GM23248 (cell line): ENCODE measurements at regions not wholly inside any gene's neighbourhood (a gene's known extent, or its start where the extent isn't known, plus 50 kb on each side); places are given as distances from the start of the nearest gene placed in this dataset.
"Not testable (repeated sequence)": the region's sequence is repeated elsewhere in the genome, so short reads cannot be mapped to it uniquely, and the experiment has no call there.

Experiments used
- DNase-seq: peaks from one replicate; pipeline ENCODE4 v3.0.0-alpha.2; 2015
- H2AFZ ChIP-seq: fragments of 200-600 bp; sonication (generic); 2 replicates; pipeline ENCODE4 v1.6.1; 2016; ENCODE audit warnings: antibody characterized with exemption
- H3F3A ChIP-seq: fragments of 200-600 bp; sonication (generic); 2 replicates; pipeline ENCODE4 v1.6.1; 2016; ENCODE audit warnings: mild to moderate bottlenecking, antibody characterized with exemption, mixed run types; ENCODE audit not compliant: insufficient read depth
- H3K27ac ChIP-seq: fragments of 200-600 bp; sonication (generic); 2 replicates; pipeline ENCODE4 v1.5.1; 2016; ENCODE audit warnings: mild to moderate bottlenecking
- H3K27me3 ChIP-seq: fragments of 200-600 bp; sonication (generic); replicated peaks from 2 replicates; pipeline ENCODE4 v1.6.1; 2016; ENCODE audit warnings: mild to moderate bottlenecking; ENCODE audit not compliant: insufficient read depth
- H3K36me3 ChIP-seq: fragments of 200-600 bp; sonication (generic); 2 replicates; pipeline ENCODE4 v1.6.1; 2016; ENCODE audit warnings: low read depth, mild to moderate bottlenecking
- H3K4me1 ChIP-seq: fragments of 200-600 bp; sonication (generic); 2 replicates; pipeline ENCODE4 v1.6.1; 2016; ENCODE audit warnings: mild to moderate bottlenecking; ENCODE audit not compliant: insufficient read depth
- H3K4me2 ChIP-seq: fragments of 200-600 bp; sonication (generic); one replicate; pipeline ENCODE4 v1.6.1; 2016; ENCODE audit warnings: mild to moderate bottlenecking; ENCODE audit not compliant: unreplicated experiment
- H3K4me3 ChIP-seq: fragments of 200-600 bp; sonication (generic); 2 replicates; pipeline ENCODE4 v1.5.1; 2016; ENCODE audit warnings: mild to moderate bottlenecking
- H3K79me2 ChIP-seq: fragments of 200-600 bp; sonication (generic); 2 replicates; pipeline ENCODE4 v1.6.1; 2016; ENCODE audit warnings: mild to moderate bottlenecking; ENCODE audit not compliant: insufficient read depth
- H3K9ac ChIP-seq: fragments of 200-600 bp; sonication (generic); 2 replicates; pipeline ENCODE4 v1.6.1; 2016; ENCODE audit warnings: mild to moderate bottlenecking
- H3K9me2 ChIP-seq: fragments of 200-600 bp; sonication (generic); 2 replicates; pipeline ENCODE4 v1.6.1; 2016; ENCODE audit warnings: mixed run types, mild to moderate bottlenecking, moderate library complexity; ENCODE audit not compliant: insufficient read depth
- H3K9me3 ChIP-seq: fragments of 200-600 bp; sonication (generic); one replicate; pipeline ENCODE4 v1.6.1; 2017; ENCODE audit warnings: low read depth
- H4K20me1 ChIP-seq: fragments of 200-600 bp; sonication (generic); 2 replicates; pipeline ENCODE4 v1.6.0; 2016; ENCODE audit not compliant: insufficient read depth
- EZH2 ChIP-seq: fragments of 200-600 bp; sonication (generic); IDR thresholded peaks from 2 replicates; pipeline ENCODE4 v1.6.1; 2018; ENCODE audit warnings: antibody characterized with exemption, mild to moderate bottlenecking; ENCODE audit not compliant: insufficient read depth, poor library complexity, severe bottlenecking
- EZH2phosphoT487 ChIP-seq: fragments of 200-600 bp; sonication (generic); IDR thresholded peaks from 2 replicates; pipeline ENCODE4 v1.6.1; 2018; ENCODE audit warnings: antibody characterized with exemption, moderate library complexity, mild to moderate bottlenecking, low read depth; ENCODE audit not compliant: insufficient read depth
- WGBS, 2 experiments: methylation state at CpG; one replicate each; pipeline ENCODE4 v1.1.6; 2015 to 2017; ENCODE audit warnings: low lambda C conversion rate in 2 of 2, low coverage in 1 of 2; ENCODE audit errors: missing lambda C conversion rate in 2 of 2; 5-methylcytosine and 5-hydroxymethylcytosine counted together
- in situ Hi-C: fragments of 300-500 bp; cut with MboI; formaldehyde crosslinking; loops from 2 replicates; pipeline ENCODE4 v1.15.0; 2020

- Histone ChIP-seq H3K9ac (no peak overlapping the region), H3K9me3 (no peaks in the 10 kb centered on the region), H3K9me2 (no peaks in the 10 kb centered on the region), H3K36me3 (no peaks in the 10 kb centered on the region), H3F3A (no peaks in the 10 kb centered on the region), H3K4me2 (no peak overlapping the region), H2AFZ (no peak overlapping the region), H3K4me1 (no peaks in the 10 kb centered on the region), H3K4me3 (no peak overlapping the region), H3K27me3 (no peaks in the 10 kb centered on the region), H4K20me1 (no peaks in the 10 kb centered on the region), H3K27ac (no peak overlapping the region), H3K79me2 (no peaks in the 10 kb centered on the region)
- 21 to 40% methylated on average over 1 of the region's 1 CpG for WGBS, 2 experiments
- TF ChIP-seq EZH2phosphoT487: no peak
- no peak for TF ChIP-seq EZH2
- no peak for DNase-seq
- in situ Hi-C loops: no loop called here
These were observed 945.8 kb upstream of the ADGRB3 start for GRCh38 chr6:67689329-67689728.

GRCh38 chr6:67687396-67687795 lies 947.7 kb upstream of the ADGRB3 start:
- H4K20me1 ChIP-seq: no peaks in the 10 kb centered on the region
- H3K4me3 ChIP-seq: no peak overlapping the region
- H3K4me1 ChIP-seq: no peaks in the 10 kb centered on the region
- no peak overlapping the region for H3K9ac ChIP-seq
- no peak for DNase-seq
- in situ Hi-C loops: no loop called here
- H3K9me3 ChIP-seq: no peaks in the 10 kb centered on the region
- H3K9me2 ChIP-seq: no peaks in the 10 kb centered on the region
- no peaks in the 10 kb centered on the region for H3F3A ChIP-seq
- H3K4me2 ChIP-seq: no peak overlapping the region
- TF ChIP-seq EZH2 (no peak), EZH2phosphoT487 (no peak)
- H3K36me3 ChIP-seq: no peaks in the 10 kb centered on the region
- WGBS, 2 experiments: 36 to 47% methylated on average over 5 to 7 of the region's 7 CpGs
- no peaks in the 10 kb centered on the region for H3K79me2 ChIP-seq
- H2AFZ ChIP-seq: no peak overlapping the region
- H3K27me3 ChIP-seq: no peaks in the 10 kb centered on the region
- no peak overlapping the region for H3K27ac ChIP-seq

DNA sequence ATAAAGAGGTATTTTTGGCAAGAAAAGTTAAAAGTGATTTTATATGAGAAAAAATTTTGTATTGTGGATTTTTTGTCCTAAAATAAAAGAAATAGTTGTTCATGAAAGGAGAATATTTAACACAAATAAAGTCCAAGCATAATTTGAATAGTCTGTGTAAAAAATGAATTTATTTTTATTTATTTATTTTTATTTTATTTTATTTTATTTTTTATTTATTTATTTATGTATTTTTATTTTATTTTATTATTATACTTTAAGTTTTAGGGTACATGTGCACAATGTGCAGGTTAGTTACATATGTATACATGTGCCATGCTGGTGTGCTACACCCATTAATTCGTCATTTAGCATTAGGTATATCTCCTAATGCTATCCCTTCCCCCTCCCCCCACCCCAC lies 948.9 kb upstream of the ADGRB3 start:
- H3K79me2 ChIP-seq, H3K4me3 ChIP-seq, H3K4me2 ChIP-seq, H3F3A ChIP-seq, H3K36me3 ChIP-seq, H3K27ac ChIP-seq, H3K9me3 ChIP-seq, H3K4me1 ChIP-seq, H3K9me2 ChIP-seq, H3K27me3 ChIP-seq, H3K9ac ChIP-seq, in situ Hi-C loops, DNase-seq, H4K20me1 ChIP-seq, H2AFZ ChIP-seq: not testable (repeated sequence)
- WGBS, 2 experiments: 12 to 15% methylated on average over 1 of the region's 1 CpG

GRCh38 chr6:67683960-67684359 lies 951.1 kb upstream of the ADGRB3 start:
- Histone ChIP-seq H3K4me2 (no peak overlapping the region), H4K20me1 (no peaks in the 10 kb centered on the region), H2AFZ (no peak overlapping the region), H3K9ac (no peak overlapping the region), H3K4me3 (no peak overlapping the region), H3K4me1 (no peaks in the 10 kb centered on the region), H3K9me3 (no peaks in the 10 kb centered on the region), H3F3A (no peaks in the 10 kb centered on the region), H3K9me2 (no peaks in the 10 kb centered on the region), H3K27me3 (no peaks in the 10 kb centered on the region), H3K27ac (no peak overlapping the region), H3K36me3 (no peaks in the 10 kb centered on the region), H3K79me2 (no peaks in the 10 kb centered on the region)
- WGBS, 2 experiments: 33 to 45% methylated on average over 1 of the region's 1 CpG
- in situ Hi-C loops: no loop called here
- TF ChIP-seq EZH2 (no peak), EZH2phosphoT487 (no peak)
- DNase-seq: no peak

GRCh38 chr6:67680297-67680932 lies 954.7 kb upstream of the ADGRB3 start:
- Histone ChIP-seq H3K4me1 (no peaks in the 10 kb centered on the region), H3K9me2 (no peaks in the 10 kb centered on the region), H3K27ac (no peak overlapping the region), H2AFZ (no peak overlapping the region), H3K27me3 (no peaks in the 10 kb centered on the region), H3K79me2 (no peaks in the 10 kb centered on the region), H3K9me3 (no peaks in the 10 kb centered on the region), H3F3A (no peaks in the 10 kb centered on the region), H3K4me2 (no peak overlapping the region), H3K9ac (no peak overlapping the region), H3K36me3 (no peaks in the 10 kb centered on the region), H4K20me1 (no peaks in the 10 kb centered on the region), H3K4me3 (no peak overlapping the region)
- DNase-seq: no peak
- in situ Hi-C loops: no loop called here
- WGBS, 2 experiments: 6 to 10% methylated on average over 2 of the region's 2 CpGs
- TF ChIP-seq EZH2phosphoT487 (no peak), EZH2 (no peak)
